HepG2 (cell line): ENCODE measurements at regions not wholly inside any gene's neighbourhood (a gene's known extent, or its start where the extent isn't known, plus 50 kb on each side); places are given as distances from the start of the nearest gene placed in this dataset.

Experiments
- ATAC-seq: fragments of 200-7000 bp; cut with Tn5 transposase; 3 replicates; pipeline ENCODE4 v1.9.1; 2020; ENCODE audit warnings: mild to moderate bottlenecking, moderate library complexity
- BruUV-seq: library from RNA; stranded (reverse); fragments of 400-500 nt; replicated peaks from 2 replicates; lab custom pipeline; 2021; lab: Mats Ljungman, UMichigan
- CTCF ChIA-PET: fragments of 300-600 bp; formaldehyde crosslinking; extraction: SDS; loops from one replicate; lab custom pipeline; 2021; ENCODE audit warnings: low total read pairs, inconsistent platforms, low intra/inter-chr PET ratio; lab: Yijun Ruan, JAX
- POLR2A ChIA-PET: fragments of 350-600 bp; sonication (Branson Sonifier 250); formaldehyde crosslinking; loops from one replicate; lab custom pipeline; 2020; ENCODE audit warnings: antibody characterized with exemption, inconsistent platforms; lab: Yijun Ruan, JAX
- DNase-seq: peaks from one replicate; pipeline ENCODE4 v3.0.0-alpha.2; 2015; ENCODE audit warnings: low spot score
- FAIRE-seq: peaks from 3 replicates; lab custom pipeline; 2011; peaks lifted over from hg19 to GRCh38; lab: Jason Lieb, UNC
- H2AFZ ChIP-seq: one replicate; pipeline ENCODE4 v1.6.1; 2011; ENCODE audit warnings: low read length, inconsistent platforms
- H3K27ac ChIP-seq: fragments of 300-600 bp; 3 replicates; pipeline ENCODE4 v1.8.0; 2011; ENCODE audit warnings: mixed run types, mild to moderate bottlenecking, mixed read lengths, low read length, inconsistent platforms; ENCODE audit not compliant: insufficient read depth; ENCODE audit errors: extremely low read length
- H3K27me3 ChIP-seq, 2 experiments: fragments of 200-600 bp in 1 of 2; 2 replicates in 1 of 2; 3 replicates in 1 of 2; pipeline versions ENCODE4 v1.6.0 to v1.8.0; 2011; ENCODE audit warnings: low read length in 2 of 2, mild to moderate bottlenecking in 2 of 2, moderate library complexity in 2 of 2, inconsistent platforms in 1 of 2; ENCODE audit not compliant: insufficient read depth in 2 of 2, control insufficient read depth in 1 of 2
- H3K36me3 ChIP-seq, 2 experiments: fragments of 200-600 bp in 1 of 2; replicated peaks in 1 of 2; 2 replicates in 1 of 2; 3 replicates in 1 of 2; pipeline versions ENCODE4 v1.5.1 to v1.8.0; 2011; ENCODE audit warnings: low read length in 2 of 2, inconsistent platforms in 1 of 2; ENCODE audit not compliant: insufficient read depth in 2 of 2, control insufficient read depth in 1 of 2
- H3K4me1 ChIP-seq: 2 replicates; pipeline ENCODE4 v1.5.1; 2012; ENCODE audit warnings: low read length, inconsistent platforms; ENCODE audit not compliant: insufficient read depth
- H3K4me2 ChIP-seq: 2 replicates; pipeline ENCODE4 v1.6.0; 2011; ENCODE audit warnings: low read depth, low read length, inconsistent platforms
- H3K4me3 ChIP-seq, 3 experiments: fragments of 200-600 bp in 1 of 3; sonication (generic), shearing (Covaris generic) in 1 of 3; replicated peaks in 1 of 3; 2 replicates each; pipeline ENCODE4 v1.5.1; 2011 to 2016; ENCODE audit warnings: low read length in 3 of 3, inconsistent platforms in 2 of 3, low read depth in 2 of 3, mild to moderate bottlenecking in 2 of 3, control low read depth in 1 of 3, mixed read lengths in 1 of 3; ENCODE audit not compliant: insufficient read depth in 1 of 3
- H3K79me2 ChIP-seq: one replicate; pipeline ENCODE4 v1.6.1; 2011; ENCODE audit warnings: low read length, inconsistent platforms; ENCODE audit not compliant: insufficient read depth
- H3K9ac ChIP-seq: 2 replicates; pipeline ENCODE4 v1.6.0; 2011; ENCODE audit warnings: mild to moderate bottlenecking, low read depth, low read length, inconsistent platforms; ENCODE audit not compliant: insufficient read depth
- H3K9me3 ChIP-seq: 2 replicates; pipeline ENCODE4 v1.5.1; 2012; ENCODE audit warnings: mild to moderate bottlenecking, low read length
- H4K20me1 ChIP-seq: 2 replicates; pipeline ENCODE4 v1.6.0; 2011; ENCODE audit warnings: inconsistent platforms, mild to moderate bottlenecking, low read length, moderate library complexity; ENCODE audit not compliant: insufficient read depth
- ETV6 ChIP-seq: sonication (generic); formaldehyde crosslinking; conservative IDR thresholded peaks from 2 replicates; pipeline ENCODE4 v1.4.0; 2020; ENCODE audit warnings: missing genetic modification reagents
- KMT2B ChIP-seq: IDR thresholded peaks from 2 replicates; pipeline ENCODE4 v1.6.1; 2016; ENCODE audit warnings: missing genetic modification reagents, missing compliant biosample characterization
- ZNF484 ChIP-seq: sonication (generic); formaldehyde crosslinking; IDR thresholded peaks from 2 replicates; pipeline ENCODE4 v1.5.1; 2020; ENCODE audit warnings: mild to moderate bottlenecking, low read depth, missing genetic modification reagents, borderline replicate concordance
- ZNF570 ChIP-seq: sonication (generic); formaldehyde crosslinking; IDR thresholded peaks from 2 replicates; pipeline ENCODE4 v1.4.0; 2020; ENCODE audit warnings: mild to moderate bottlenecking, missing genetic modification reagents, borderline replicate concordance
- WGBS: methylation state at CpG from one replicate; pipeline ENCODE4 v1.1.6; 2017; ENCODE audit warnings: low lambda C conversion rate; 5-methylcytosine and 5-hydroxymethylcytosine counted together
- in situ Hi-C: cut with HindIII; loops from 2 replicates; pipeline ENCODE4 v1.10.0; 2017; ENCODE audit warnings: low pct_unique_long_range_greater_than_20kb; ENCODE audit not compliant: extremely low pct_ligation_motif_present
- intact Hi-C: fragments of 100-400 bp; cut with micrococcal nuclease; formaldehyde crosslinking; loops from one replicate; pipeline ENCODE4 v1.10.0; 2022; ENCODE audit not compliant: unreplicated experiment
- TF ChIP-seq, protein P1 (sequence below), 2 experiments: fragments of 450-650 bp in 1 of 2; sonication (generic) in 1 of 2; formaldehyde crosslinking in 1 of 2; IDR thresholded peaks; 2 replicates each; pipeline versions ENCODE4 v1.6.1 to v1.8.0; 2016 to 2022; ENCODE audit warnings: antibody characterized with exemption in 1 of 2, mild to moderate bottlenecking in 1 of 2, missing genetic modification reagents in 1 of 2
- TF ChIP-seq, protein P2 (sequence below): sonication (generic); formaldehyde crosslinking; IDR thresholded peaks from 2 replicates; pipeline ENCODE4 v1.5.0; 2020; ENCODE audit warnings: mild to moderate bottlenecking, missing genetic modification reagents

DNA sequence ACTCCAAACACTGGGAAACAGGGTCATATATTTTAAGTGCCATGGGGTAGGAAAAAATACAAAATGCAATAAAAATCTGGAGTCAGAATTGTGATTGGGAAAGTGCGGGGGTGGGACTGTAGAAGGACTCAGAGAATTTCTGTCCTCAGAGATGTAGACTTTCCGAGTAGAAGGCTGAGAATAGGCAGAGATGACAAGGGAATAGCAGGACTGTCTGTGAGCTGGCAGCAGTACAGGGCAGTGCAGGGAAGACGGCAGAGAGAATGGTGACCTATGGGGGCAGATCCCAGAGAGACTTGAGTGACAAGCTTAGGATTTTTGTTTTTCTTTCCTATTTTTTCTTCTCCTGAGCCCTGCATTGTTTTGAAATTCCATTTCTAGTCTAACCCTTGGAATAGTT is 127.6 kb downstream of the SLC16A9 start:
- no peaks in the 10 kb centered on the region for H3K36me3 ChIP-seq
- no peaks in the 10 kb centered on the region for H3K9me3 ChIP-seq
- no peak overlapping the region for H3K27ac ChIP-seq
- H3K4me2 ChIP-seq: no peak overlapping the region
- TF ChIP-seq KMT2B (CRISPR knock-in tag): no peak
- TF ChIP-seq ZNF570 (CRISPR knock-in tag): no peak
- TF ChIP-seq, protein P1, sequence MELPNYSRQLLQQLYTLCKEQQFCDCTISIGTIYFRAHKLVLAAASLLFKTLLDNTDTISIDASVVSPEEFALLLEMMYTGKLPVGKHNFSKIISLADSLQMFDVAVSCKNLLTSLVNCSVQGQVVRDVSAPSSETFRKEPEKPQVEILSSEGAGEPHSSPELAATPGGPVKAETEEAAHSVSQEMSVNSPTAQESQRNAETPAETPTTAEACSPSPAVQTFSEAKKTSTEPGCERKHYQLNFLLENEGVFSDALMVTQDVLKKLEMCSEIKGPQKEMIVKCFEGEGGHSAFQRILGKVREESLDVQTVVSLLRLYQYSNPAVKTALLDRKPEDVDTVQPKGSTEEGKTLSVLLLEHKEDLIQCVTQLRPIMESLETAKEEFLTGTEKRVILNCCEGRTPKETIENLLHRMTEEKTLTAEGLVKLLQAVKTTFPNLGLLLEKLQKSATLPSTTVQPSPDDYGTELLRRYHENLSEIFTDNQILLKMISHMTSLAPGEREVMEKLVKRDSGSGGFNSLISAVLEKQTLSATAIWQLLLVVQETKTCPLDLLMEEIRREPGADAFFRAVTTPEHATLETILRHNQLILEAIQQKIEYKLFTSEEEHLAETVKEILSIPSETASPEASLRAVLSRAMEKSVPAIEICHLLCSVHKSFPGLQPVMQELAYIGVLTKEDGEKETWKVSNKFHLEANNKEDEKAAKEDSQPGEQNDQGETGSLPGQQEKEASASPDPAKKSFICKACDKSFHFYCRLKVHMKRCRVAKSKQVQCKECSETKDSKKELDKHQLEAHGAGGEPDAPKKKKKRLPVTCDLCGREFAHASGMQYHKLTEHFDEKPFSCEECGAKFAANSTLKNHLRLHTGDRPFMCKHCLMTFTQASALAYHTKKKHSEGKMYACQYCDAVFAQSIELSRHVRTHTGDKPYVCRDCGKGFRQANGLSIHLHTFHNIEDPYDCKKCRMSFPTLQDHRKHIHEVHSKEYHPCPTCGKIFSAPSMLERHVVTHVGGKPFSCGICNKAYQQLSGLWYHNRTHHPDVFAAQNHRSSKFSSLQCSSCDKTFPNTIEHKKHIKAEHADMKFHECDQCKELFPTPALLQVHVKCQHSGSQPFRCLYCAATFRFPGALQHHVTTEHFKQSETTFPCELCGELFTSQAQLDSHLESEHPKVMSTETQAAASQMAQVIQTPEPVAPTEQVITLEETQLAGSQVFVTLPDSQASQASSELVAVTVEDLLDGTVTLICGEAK (IDR thresholded peaks at IDR 0.05): no peak
- TF ChIP-seq, protein P1 (CRISPR knock-in tag; IDR thresholded peaks at IDR 0.05): no peak
- no peak for TF ChIP-seq ETV6 (CRISPR knock-in tag)
- TF ChIP-seq ZNF484: no peak
- TF ChIP-seq, protein P2, sequence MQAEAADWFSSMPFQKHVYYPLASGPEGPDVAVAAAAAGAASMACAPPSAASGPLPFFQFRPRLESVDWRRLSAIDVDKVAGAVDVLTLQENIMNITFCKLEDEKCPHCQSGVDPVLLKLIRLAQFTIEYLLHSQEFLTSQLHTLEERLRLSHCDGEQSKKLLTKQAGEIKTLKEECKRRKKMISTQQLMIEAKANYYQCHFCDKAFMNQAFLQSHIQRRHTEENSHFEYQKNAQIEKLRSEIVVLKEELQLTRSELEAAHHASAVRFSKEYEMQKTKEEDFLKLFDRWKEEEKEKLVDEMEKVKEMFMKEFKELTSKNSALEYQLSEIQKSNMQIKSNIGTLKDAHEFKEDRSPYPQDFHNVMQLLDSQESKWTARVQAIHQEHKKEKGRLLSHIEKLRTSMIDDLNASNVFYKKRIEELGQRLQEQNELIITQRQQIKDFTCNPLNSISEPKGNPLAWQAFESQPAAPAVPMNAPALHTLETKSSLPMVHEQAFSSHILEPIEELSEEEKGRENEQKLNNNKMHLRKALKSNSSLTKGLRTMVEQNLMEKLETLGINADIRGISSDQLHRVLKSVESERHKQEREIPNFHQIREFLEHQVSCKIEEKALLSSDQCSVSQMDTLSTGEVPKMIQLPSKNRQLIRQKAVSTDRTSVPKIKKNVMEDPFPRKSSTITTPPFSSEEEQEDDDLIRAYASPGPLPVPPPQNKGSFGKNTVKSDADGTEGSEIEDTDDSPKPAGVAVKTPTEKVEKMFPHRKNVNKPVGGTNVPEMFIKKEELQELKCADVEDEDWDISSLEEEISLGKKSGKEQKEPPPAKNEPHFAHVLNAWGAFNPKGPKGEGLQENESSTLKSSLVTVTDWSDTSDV (CRISPR knock-in tag): no peak
- FAIRE-seq (no peak), DNase-seq (no peak), ATAC-seq (no peak)
- intact Hi-C loops (no loop called here), in situ Hi-C loops (loop anchor here (25.0 kb wide), 1 partner anchor 670 kb away; no protein-coding TSS in a partner anchor)
- H3K27me3 ChIP-seq: no peaks in the 10 kb centered on the region; a peak in 1 of 5 replicates
- no peaks in the 10 kb centered on the region for H3K4me1 ChIP-seq
- no peak overlapping the region for H2AFZ ChIP-seq
- no peak overlapping the region for H3K9ac ChIP-seq
- POLR2A ChIA-PET: no interaction called here
- H3K4me3 ChIP-seq: no peak overlapping the region
- no peaks in the 10 kb centered on the region for H3K79me2 ChIP-seq
- WGBS: 6% methylated on average over 3 of the region's 3 CpGs
- no peaks in the 10 kb centered on the region for H4K20me1 ChIP-seq
- CTCF ChIA-PET: no interaction called here
- no TSS peak for BruUV-seq
